ENCODE measurements at regions not wholly inside any gene's neighbourhood (a gene's known extent, or its start where the extent isn't known, plus 50 kb on each side); places are given as distances from the start of the nearest gene placed in this dataset.
A peak's percentile ranks its signal among the peaks of the same experiment; 100 is the strongest.

DNA sequence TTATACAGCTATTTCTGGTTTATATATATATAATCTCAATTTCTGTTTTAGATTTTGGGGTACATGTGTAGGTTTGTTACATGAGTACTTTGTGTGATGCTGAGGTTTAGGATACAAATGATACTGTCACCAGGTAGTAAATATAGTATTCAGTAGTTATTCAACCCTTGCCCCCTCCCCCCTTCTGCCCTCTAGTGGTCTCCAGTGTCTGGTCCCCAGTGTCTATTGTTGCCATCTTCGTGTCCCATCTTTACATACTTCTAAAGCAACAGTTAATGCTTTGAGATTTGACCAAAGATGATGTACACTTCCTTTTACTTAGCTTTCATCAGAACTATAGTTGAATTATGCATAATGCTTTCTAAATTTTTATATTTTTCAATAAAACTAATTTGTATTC lies 1623.4 kb upstream of the PRR20A start:
- TF ChIP-seq, protein P1, sequence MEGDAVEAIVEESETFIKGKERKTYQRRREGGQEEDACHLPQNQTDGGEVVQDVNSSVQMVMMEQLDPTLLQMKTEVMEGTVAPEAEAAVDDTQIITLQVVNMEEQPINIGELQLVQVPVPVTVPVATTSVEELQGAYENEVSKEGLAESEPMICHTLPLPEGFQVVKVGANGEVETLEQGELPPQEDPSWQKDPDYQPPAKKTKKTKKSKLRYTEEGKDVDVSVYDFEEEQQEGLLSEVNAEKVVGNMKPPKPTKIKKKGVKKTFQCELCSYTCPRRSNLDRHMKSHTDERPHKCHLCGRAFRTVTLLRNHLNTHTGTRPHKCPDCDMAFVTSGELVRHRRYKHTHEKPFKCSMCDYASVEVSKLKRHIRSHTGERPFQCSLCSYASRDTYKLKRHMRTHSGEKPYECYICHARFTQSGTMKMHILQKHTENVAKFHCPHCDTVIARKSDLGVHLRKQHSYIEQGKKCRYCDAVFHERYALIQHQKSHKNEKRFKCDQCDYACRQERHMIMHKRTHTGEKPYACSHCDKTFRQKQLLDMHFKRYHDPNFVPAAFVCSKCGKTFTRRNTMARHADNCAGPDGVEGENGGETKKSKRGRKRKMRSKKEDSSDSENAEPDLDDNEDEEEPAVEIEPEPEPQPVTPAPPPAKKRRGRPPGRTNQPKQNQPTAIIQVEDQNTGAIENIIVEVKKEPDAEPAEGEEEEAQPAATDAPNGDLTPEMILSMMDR (IDR thresholded peaks at IDR 0.05; ENCODE audit: low read depth, low read length, poor library complexity, severe bottlenecking): peak; percentile 22
- TF ChIP-seq EZH2phosphoT487 (IDR thresholded peaks at IDR 0.05; ENCODE audit: borderline replicate concordance, low read length): no peak
